Fibroblast of the aortic adventitia (primary cell): ENCODE measurements at regions not wholly inside any gene's neighbourhood (a gene's known extent, or its start where the extent isn't known, plus 50 kb on each side); places are given as distances from the start of the nearest gene placed in this dataset.
A peak's percentile ranks its signal among the peaks of the same experiment; 100 is the strongest.
"Not testable (repeated sequence)": the region's sequence is repeated elsewhere in the genome, so short reads cannot be mapped to it uniquely, and the experiment has no call there.

ENCODE experiments used
- DNase-seq: peaks from one replicate; pipeline ENCODE4 v3.0.0-alpha.2; 2010; ENCODE audit warnings: low read depth
- H3K4me3 ChIP-seq: 2 replicates; pipeline ENCODE4 v1.5.1; 2011; ENCODE audit warnings: low read depth, mild to moderate bottlenecking, control low read depth, low read length, moderate library complexity
- CTCF ChIP-seq: IDR thresholded peaks from 2 replicates; pipeline ENCODE4 v1.5.1; 2011; ENCODE audit warnings: mild to moderate bottlenecking, low read length, control low read depth, inconsistent platforms; ENCODE audit not compliant: insufficient read depth

GRCh38 chr10:63058236-63058635, 74.9 kb upstream of the NRBF2 start:
- no peak for DNase-seq
- no peak overlapping the region for H3K4me3 ChIP-seq
- TF ChIP-seq CTCF = no peak

GRCh38 chr10:63057509-63057908, 75.6 kb upstream of the NRBF2 start:
- no peak for DNase-seq
- no peak for TF ChIP-seq CTCF
- no peak overlapping the region for H3K4me3 ChIP-seq

GRCh38 chr10:63055705-63056104, 77.4 kb upstream of the NRBF2 start:
- no peak overlapping the region for H3K4me3 ChIP-seq
- TF ChIP-seq CTCF = no peak
- no peak for DNase-seq

GRCh38 chr10:63054889-63055611, 78.1 kb upstream of the NRBF2 start:
- DNase-seq = no peak
- no peak overlapping the region for H3K4me3 ChIP-seq
- no peak for TF ChIP-seq CTCF

GRCh38 chr10:63052083-63052482, 81.0 kb upstream of the NRBF2 start:
- no peak overlapping the region for H3K4me3 ChIP-seq
- no peak for DNase-seq
- TF ChIP-seq CTCF = no peak

- peak; percentile 67 for DNase-seq
- no peak for TF ChIP-seq CTCF
- no peak overlapping the region for H3K4me3 ChIP-seq
Observed at GRCh38 chr10:63042256-63042655, 90.9 kb upstream of the NRBF2 start.

- H3K4me3 ChIP-seq, DNase-seq: not testable (repeated sequence)
Observed at GRCh38 chr10:63033616-63034185, 99.4 kb upstream of the NRBF2 start.
